ENCODE measurements at regions not wholly inside any gene's neighbourhood (a gene's known extent, or its start where the extent isn't known, plus 50 kb on each side); places are given as distances from the start of the nearest gene placed in this dataset.
A peak's percentile ranks its signal among the peaks of the same experiment; 100 is the strongest.

- peaks cover 0 to 9% of the 10 kb centered on the region in 2 donors for H3K4me1 ChIP-seq (ENCODE audit: control insufficient read depth in 1 of 2, low read depth in 2 of 2)
- TF ChIP-seq CTCF (IDR thresholded peaks at IDR 0.05): no peak
- H3K27me3 ChIP-seq (replicated peaks; ENCODE audit: insufficient read depth): no peaks in the 10 kb centered on the region
- no peaks in the 10 kb centered on the region for H3K9me3 ChIP-seq
- no peak overlapping the region for H3K4me3 ChIP-seq
- ATAC-seq (ENCODE audit: insufficient number of reproducible peaks, low FRiP score, low read depth) (no peak), DNase-seq (ENCODE audit: low spot score) (no peak)
- no peak overlapping the region for H3K27ac ChIP-seq
- H3K36me3 ChIP-seq: no peaks in the 10 kb centered on the region
These were observed 120.7 kb upstream of the SLC22A23 start for GRCh38 chr6:3577517-3577916.

- Histone ChIP-seq H3K27me3 (replicated peaks; ENCODE audit: insufficient read depth) (no peaks in the 10 kb centered on the region), H3K4me3 (no peak overlapping the region), H3K9me3 (no peaks in the 10 kb centered on the region), H3K36me3 (no peaks in the 10 kb centered on the region), H3K4me1 (ENCODE audit: control insufficient read depth in 1 of 2, low read depth in 2 of 2) (peaks cover 14 to 27% of the 10 kb centered on the region in 2 donors), H3K27ac (no peak overlapping the region)
- TF ChIP-seq CTCF (IDR thresholded peaks at IDR 0.05): no peak
- no peak for ATAC-seq (ENCODE audit: insufficient number of reproducible peaks, low FRiP score, low read depth)
- no peak for DNase-seq (ENCODE audit: low spot score)
These were observed 118.9 kb upstream of the SLC22A23 start for GRCh38 chr6:3575701-3576100.

GRCh38 chr6:3575166-3575565 lies 118.3 kb upstream of the SLC22A23 start:
- Histone ChIP-seq H3K4me1 (ENCODE audit: control insufficient read depth in 1 of 2, low read depth in 2 of 2) (peaks cover 16 to 32% of the 10 kb centered on the region in 2 donors), H3K27me3 (replicated peaks; ENCODE audit: insufficient read depth) (no peaks in the 10 kb centered on the region), H3K9me3 (no peaks in the 10 kb centered on the region), H3K27ac (no peak overlapping the region), H3K36me3 (no peaks in the 10 kb centered on the region), H3K4me3 (no peak overlapping the region)
- ATAC-seq (ENCODE audit: insufficient number of reproducible peaks, low FRiP score, low read depth): no peak
- no peak for TF ChIP-seq CTCF (IDR thresholded peaks at IDR 0.05)
- DNase-seq (ENCODE audit: low spot score): no peak

- H3K4me1 ChIP-seq (ENCODE audit: control insufficient read depth in 1 of 2, low read depth in 2 of 2): peaks cover 19 to 47% of the 10 kb centered on the region in 2 donors
- no peaks in the 10 kb centered on the region for H3K36me3 ChIP-seq
- no peak overlapping the region for H3K4me3 ChIP-seq
- ATAC-seq (ENCODE audit: insufficient number of reproducible peaks, low FRiP score, low read depth) (no peak), DNase-seq (ENCODE audit: low spot score) (no peak)
- TF ChIP-seq CTCF (IDR thresholded peaks at IDR 0.05): no peak
- H3K9me3 ChIP-seq: no peaks in the 10 kb centered on the region
- no peak overlapping the region for H3K27ac ChIP-seq
- H3K27me3 ChIP-seq (replicated peaks; ENCODE audit: insufficient read depth): no peaks in the 10 kb centered on the region
These were observed 116.8 kb upstream of the SLC22A23 start for GRCh38 chr6:3573670-3574069.

GRCh38 chr6:3571836-3572235 lies 115.0 kb upstream of the SLC22A23 start:
- no peak for TF ChIP-seq CTCF (IDR thresholded peaks at IDR 0.05)
- ATAC-seq (ENCODE audit: insufficient number of reproducible peaks, low FRiP score, low read depth) (no peak), DNase-seq (ENCODE audit: low spot score) (no peak)
- Histone ChIP-seq H3K4me3 (no peak overlapping the region), H3K27ac (peak overlapping the region; percentile 63 to 72), H3K27me3 (replicated peaks; ENCODE audit: insufficient read depth) (no peaks in the 10 kb centered on the region), H3K9me3 (no peaks in the 10 kb centered on the region), H3K36me3 (no peaks in the 10 kb centered on the region), H3K4me1 (ENCODE audit: control insufficient read depth in 1 of 2, low read depth in 2 of 2) (peaks cover 19 to 56% of the 10 kb centered on the region in 2 donors)

Measured in thoracic aorta (tissue), 2 donors.